KMS-11 (cell line): ENCODE measurements at regions not wholly inside any gene's neighbourhood (a gene's known extent, or its start where the extent isn't known, plus 50 kb on each side); places are given as distances from the start of the nearest gene placed in this dataset.

Source experiments
- H2AFZ ChIP-seq: fragments of 200-600 bp; sonication (generic); 2 replicates; pipeline ENCODE4 v1.6.1; 2016; ENCODE audit warnings: antibody characterized with exemption, mixed run types, low read depth
- H3K27ac ChIP-seq: fragments of 200-600 bp; sonication (generic); 2 replicates; pipeline ENCODE4 v1.6.1; 2016; ENCODE audit warnings: mild to moderate bottlenecking, mixed run types
- H3K27me3 ChIP-seq: fragments of 200-600 bp; sonication (generic); 2 replicates; pipeline ENCODE4 v1.6.1; 2017; ENCODE audit warnings: mild to moderate bottlenecking, low read depth, mixed run types, moderate library complexity; ENCODE audit not compliant: insufficient read depth
- H3K36me3 ChIP-seq: fragments of 200-600 bp; sonication (generic); 2 replicates; pipeline ENCODE4 v1.6.1; 2017; ENCODE audit warnings: mild to moderate bottlenecking, mixed run types; ENCODE audit not compliant: insufficient read depth
- H3K4me1 ChIP-seq: fragments of 200-600 bp; sonication (generic); 2 replicates; pipeline ENCODE4 v1.6.1; 2016; ENCODE audit warnings: mild to moderate bottlenecking, low read depth, mixed run types; ENCODE audit not compliant: poor library complexity, severe bottlenecking
- H3K4me2 ChIP-seq: fragments of 200-600 bp; sonication (generic); 2 replicates; pipeline ENCODE4 v1.7.0; 2016; ENCODE audit warnings: mild to moderate bottlenecking, mixed run types
- H3K4me3 ChIP-seq: fragments of 200-600 bp; sonication (generic); IDR thresholded peaks from 2 replicates; pipeline ENCODE4 v1.6.1; 2017; ENCODE audit warnings: low read depth, low read length, mixed read lengths; ENCODE audit not compliant: insufficient read depth
- H3K79me2 ChIP-seq: fragments of 200-600 bp; sonication (generic); 2 replicates; pipeline ENCODE4 v1.6.1; 2016; ENCODE audit warnings: low read depth, mixed run types; ENCODE audit not compliant: insufficient read depth
- H3K9ac ChIP-seq: fragments of 200-600 bp; sonication (generic); 2 replicates; pipeline ENCODE4 v1.6.1; 2016; ENCODE audit warnings: mild to moderate bottlenecking, mixed run types
- H4K20me1 ChIP-seq: fragments of 200-600 bp; sonication (generic); 2 replicates; pipeline ENCODE4 v1.6.1; 2016; ENCODE audit warnings: mild to moderate bottlenecking, mixed run types; ENCODE audit not compliant: insufficient read depth
- CTCF ChIP-seq: fragments of 200-600 bp; sonication (generic); conservative IDR thresholded peaks from 2 replicates; pipeline ENCODE4 v1.6.1; 2017; ENCODE audit warnings: low read depth, mild to moderate bottlenecking, antibody characterized with exemption, low read length, moderate library complexity, mixed read lengths

GRCh38 chr15:35141743-35142471 is 56.8 kb upstream of the NANOGP8 start:
- Histone ChIP-seq H3K4me1 (peaks cover 13% of the 10 kb centered on the region), H3K4me3 (no peak overlapping the region), H2AFZ (no peak overlapping the region), H3K4me2 (no peak overlapping the region), H3K27me3 (no peaks in the 10 kb centered on the region), H3K79me2 (no peaks in the 10 kb centered on the region), H3K36me3 (no peaks in the 10 kb centered on the region), H3K27ac (no peak overlapping the region), H3K9ac (no peak overlapping the region), H4K20me1 (no peaks in the 10 kb centered on the region)
- TF ChIP-seq CTCF, result no peak

GRCh38 chr15:35139822-35140221 is 54.7 kb upstream of the NANOGP8 start:
- Histone ChIP-seq H4K20me1 (no peaks in the 10 kb centered on the region), H3K36me3 (no peaks in the 10 kb centered on the region), H3K27me3 (no peaks in the 10 kb centered on the region), H3K27ac (no peak overlapping the region), H3K9ac (no peak overlapping the region), H2AFZ (no peak overlapping the region), H3K4me2 (no peak overlapping the region), H3K79me2 (no peaks in the 10 kb centered on the region), H3K4me1 (peaks cover 22% of the 10 kb centered on the region), H3K4me3 (no peak overlapping the region)
- no peak for TF ChIP-seq CTCF

GRCh38 chr15:35137190-35137574 is 52.1 kb upstream of the NANOGP8 start:
- Histone ChIP-seq H3K27ac (peak overlapping the region; percentile 58), H3K4me3 (no peak overlapping the region), H3K9ac (no peak overlapping the region; the same call in 1 of the 2 replicates), H3K27me3 (no peaks in the 10 kb centered on the region), H3K36me3 (no peaks in the 10 kb centered on the region), H4K20me1 (no peaks in the 10 kb centered on the region), H3K4me2 (peak overlapping the region; percentile 78), H3K4me1 (peaks cover 22% of the 10 kb centered on the region), H3K79me2 (no peaks in the 10 kb centered on the region), H2AFZ (peak overlapping the region; percentile 51)
- no peak for TF ChIP-seq CTCF

DNA sequence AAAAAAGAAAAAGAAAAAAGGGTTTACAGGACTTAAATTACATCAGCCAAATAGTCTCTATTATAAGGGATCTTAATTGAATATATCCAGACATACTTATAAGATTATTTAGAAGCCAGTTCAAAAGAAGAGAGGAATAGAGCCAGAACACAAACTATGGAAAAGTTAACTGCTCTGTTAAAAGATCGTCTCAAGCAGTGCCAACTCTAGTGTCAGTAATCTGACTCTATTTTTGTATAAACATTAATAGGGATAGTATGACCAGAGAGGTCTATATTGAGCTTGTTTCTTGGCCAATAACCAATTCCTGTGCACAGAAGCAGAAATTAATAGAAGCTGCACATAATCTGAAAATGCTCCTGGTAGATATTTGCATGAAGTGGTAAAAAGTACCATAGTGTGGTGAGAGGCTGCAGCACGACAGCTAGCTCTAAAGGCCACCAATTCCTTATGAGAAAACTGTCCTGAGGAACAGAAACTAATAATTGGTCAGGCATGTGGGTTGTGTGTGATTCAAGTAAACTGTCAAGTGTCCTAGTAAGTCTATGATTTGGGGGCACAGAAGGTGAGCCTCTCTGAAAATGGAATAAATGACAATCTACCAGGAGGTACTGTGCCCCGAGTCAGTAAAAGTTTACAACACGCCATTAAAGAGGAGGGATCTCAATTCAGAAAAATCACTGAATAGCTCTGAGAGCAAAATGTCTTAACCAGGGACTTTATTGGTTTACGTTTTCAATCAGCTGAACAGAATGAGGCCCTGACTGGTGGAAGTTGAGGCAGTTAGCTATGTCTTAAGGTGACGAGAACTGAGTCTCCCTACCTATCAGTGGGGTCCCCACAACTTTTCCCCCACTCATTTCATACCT is 51.5 kb upstream of the NANOGP8 start:
- Histone ChIP-seq H3K27me3 (no peaks in the 10 kb centered on the region), H3K36me3 (no peaks in the 10 kb centered on the region), H4K20me1 (no peaks in the 10 kb centered on the region), H3K4me1 (peaks cover 22% of the 10 kb centered on the region), H3K9ac (no peak overlapping the region; the same call in 1 of the 2 replicates), H3K4me3 (no peak overlapping the region), H2AFZ (peak overlapping the region; percentile 51), H3K79me2 (no peaks in the 10 kb centered on the region), H3K4me2 (peak overlapping the region; percentile 78), H3K27ac (peak overlapping the region; percentile 58)
- TF ChIP-seq CTCF, result no peak
